Esophagus (tissue), 2 donors: ENCODE measurements at regions not wholly inside any gene's neighbourhood (a gene's known extent, or its start where the extent isn't known, plus 50 kb on each side); places are given as distances from the start of the nearest gene placed in this dataset.
A peak's percentile ranks its signal among the peaks of the same experiment; 100 is the strongest.
"Not testable (repeated sequence)": the region's sequence is repeated elsewhere in the genome, so short reads cannot be mapped to it uniquely, and the experiment has no call there.

ENCODE experiments used
- H3K27ac ChIP-seq, 2 donors: one replicate each; pipeline ENCODE4 v1.5.1; 2013; ENCODE audit warnings: low read depth in 2 of 2, mild to moderate bottlenecking in 2 of 2, inconsistent platforms in 1 of 2, low read length in 1 of 2, moderate library complexity in 1 of 2
- H3K27me3 ChIP-seq, 2 donors: one replicate each; pipeline ENCODE4 v1.6.1; 2013; ENCODE audit warnings: low read length in 2 of 2, control low read depth in 1 of 2, mild to moderate bottlenecking in 1 of 2; ENCODE audit not compliant: insufficient read depth in 2 of 2, control insufficient read depth in 1 of 2
- H3K36me3 ChIP-seq, 2 donors: one replicate each; pipeline ENCODE4 v1.6.1; 2013; ENCODE audit warnings: low read length in 1 of 2; ENCODE audit not compliant: control insufficient read depth in 2 of 2, insufficient read depth in 2 of 2
- H3K4me1 ChIP-seq, 2 donors: one replicate each; pipeline ENCODE4 v1.6.1; 2013; ENCODE audit warnings: low read length in 1 of 2; ENCODE audit not compliant: control insufficient read depth in 2 of 2, insufficient read depth in 2 of 2
- H3K4me3 ChIP-seq, 2 donors: one replicate each; pipeline ENCODE4 v1.5.1; 2013; ENCODE audit warnings: low read length in 2 of 2, mild to moderate bottlenecking in 2 of 2, low read depth in 1 of 2, moderate library complexity in 1 of 2
- H3K9me3 ChIP-seq, 2 donors: one replicate each; pipeline ENCODE4 v1.6.1; 2013; ENCODE audit warnings: mild to moderate bottlenecking in 2 of 2, low read depth in 1 of 2, low read length in 1 of 2, moderate library complexity in 1 of 2; ENCODE audit not compliant: control insufficient read depth in 2 of 2, insufficient read depth in 1 of 2
- WGBS, 2 donors: extraction: QIAGEN DNeasy Blood & Tissue Kit; methylation state at CpG; one replicate each; pipeline ENCODE4 v1.1.7; 2013; 5-methylcytosine and 5-hydroxymethylcytosine counted together
- donor health status: healthy with polysubstance abuse.
- donor health status: Bipolar disorder and iron deficiency.

- Histone ChIP-seq H3K27me3 (no peaks in the 10 kb centered on the region), H3K36me3 (no peaks in the 10 kb centered on the region), H3K4me1 (peaks cover 0 to 2% of the 10 kb centered on the region in 2 donors), H3K9me3 (no peaks in the 10 kb centered on the region), H3K4me3 (no peak overlapping the region), H3K27ac (no peak overlapping the region)
- 82 to 86% methylated on average over 8 of the region's 8 CpGs for WGBS, 2 donors
Observed at GRCh38 chr1:234836776-234837357, 226.9 kb upstream of the IRF2BP2 start.

DNA sequence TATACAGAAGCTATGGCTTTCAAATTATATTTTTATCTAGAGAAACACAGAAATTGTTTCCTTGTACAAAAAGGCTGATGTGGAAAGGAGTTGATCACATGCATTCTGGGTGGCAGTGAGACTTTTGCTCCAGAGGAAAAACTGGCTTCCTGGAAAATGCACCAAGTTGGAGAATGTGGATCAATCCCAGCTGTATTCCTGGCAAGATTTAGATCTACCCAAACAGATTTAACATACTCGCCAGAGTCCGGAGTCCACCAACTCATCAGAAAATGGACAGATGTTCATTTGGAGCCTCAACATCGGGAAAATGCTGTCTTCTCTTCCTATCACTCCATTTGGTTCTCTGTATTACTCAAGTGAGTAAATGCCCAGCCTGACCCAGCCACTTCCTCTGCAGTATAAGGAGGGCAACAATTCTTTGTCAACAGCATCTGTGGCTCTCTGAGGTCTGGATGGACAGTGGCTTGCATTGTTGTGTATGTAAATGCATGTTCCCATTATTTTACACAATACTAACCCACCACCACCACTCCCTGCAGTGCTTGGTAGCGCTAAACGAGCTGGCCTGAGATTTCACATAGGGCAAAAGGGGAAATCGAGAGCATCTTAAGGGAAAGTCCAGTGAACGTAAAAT lies 226.2 kb upstream of the IRF2BP2 start:
- no peaks in the 10 kb centered on the region for H3K27me3 ChIP-seq
- no peaks in the 10 kb centered on the region for H3K36me3 ChIP-seq
- H3K4me3 ChIP-seq: no peak overlapping the region
- peaks cover 0 to 2% of the 10 kb centered on the region in 2 donors for H3K4me1 ChIP-seq
- no peak overlapping the region for H3K27ac ChIP-seq
- WGBS, 2 donors: 77 to 88% methylated on average over 7 of the region's 7 CpGs
- H3K9me3 ChIP-seq: no peaks in the 10 kb centered on the region

- 74 to 80% methylated on average over 2 of the region's 2 CpGs for WGBS, 2 donors
- H3K36me3 ChIP-seq: no peaks in the 10 kb centered on the region
- no peaks in the 10 kb centered on the region for H3K27me3 ChIP-seq
- no peaks in the 10 kb centered on the region for H3K4me1 ChIP-seq
- no peaks in the 10 kb centered on the region for H3K9me3 ChIP-seq
- no peak overlapping the region for H3K4me3 ChIP-seq
- no peak overlapping the region for H3K27ac ChIP-seq
Observed at GRCh38 chr1:234835239-234835638, 225.3 kb upstream of the IRF2BP2 start.

DNA sequence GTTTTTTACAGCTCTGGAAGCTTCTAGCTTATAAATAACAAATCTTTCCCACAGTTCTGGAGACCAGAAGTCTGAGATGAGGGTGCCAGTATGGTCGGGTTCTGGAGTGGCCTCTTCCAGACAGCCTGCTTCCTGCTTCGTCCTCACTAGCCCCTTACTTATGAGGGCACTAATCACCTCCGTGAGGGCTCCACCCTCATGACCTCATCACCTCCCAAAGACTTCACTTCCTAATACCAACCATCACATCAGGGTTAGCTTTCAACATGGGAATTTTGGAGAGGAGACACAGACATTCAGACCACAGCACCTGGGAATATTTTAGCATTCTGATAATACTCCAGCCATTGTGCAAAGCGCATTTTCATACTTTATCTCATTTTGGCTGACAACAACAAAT lies 223.7 kb upstream of the IRF2BP2 start:
- H3K9me3 ChIP-seq: no peaks in the 10 kb centered on the region
- no peak overlapping the region for H3K4me3 ChIP-seq
- H3K36me3 ChIP-seq: no peaks in the 10 kb centered on the region
- H3K4me1 ChIP-seq: no peaks in the 10 kb centered on the region
- WGBS, 2 donors: 92 to 93% methylated on average over 4 of the region's 4 CpGs
- no peaks in the 10 kb centered on the region for H3K27me3 ChIP-seq
- H3K27ac ChIP-seq: no peak overlapping the region

- H3K4me3 ChIP-seq: no peak overlapping the region
- H3K9me3 ChIP-seq: no peaks in the 10 kb centered on the region
- WGBS, 2 donors: 92 to 95% methylated on average over 4 of the region's 4 CpGs
- no peaks in the 10 kb centered on the region for H3K27me3 ChIP-seq
- H3K4me1 ChIP-seq: no peaks in the 10 kb centered on the region
- no peak overlapping the region for H3K27ac ChIP-seq
- H3K36me3 ChIP-seq: no peaks in the 10 kb centered on the region
Observed at GRCh38 chr1:234833118-234833517, 223.1 kb upstream of the IRF2BP2 start.

- Histone ChIP-seq H3K4me3 (no peak overlapping the region), H3K4me1 (peaks cover 0 to 2% of the 10 kb centered on the region in 2 donors), H3K27ac (peak overlapping the region in 1 of 2 donors; percentile 16), H3K9me3 (no peaks in the 10 kb centered on the region), H3K27me3 (no peaks in the 10 kb centered on the region), H3K36me3 (no peaks in the 10 kb centered on the region)
- 80 to 84% methylated on average over 7 of the region's 7 CpGs for WGBS, 2 donors
Observed at GRCh38 chr1:234827656-234828055, 217.7 kb upstream of the IRF2BP2 start.

- H3K4me3 ChIP-seq: no peak overlapping the region
- H3K4me1 ChIP-seq: peaks cover 0 to 2% of the 10 kb centered on the region in 2 donors
- no peaks in the 10 kb centered on the region for H3K9me3 ChIP-seq
- no peaks in the 10 kb centered on the region for H3K36me3 ChIP-seq
- H3K27me3 ChIP-seq: no peaks in the 10 kb centered on the region
- no peak overlapping the region for H3K27ac ChIP-seq
- WGBS, 2 donors: 88 to 98% methylated on average over 1 of the region's 1 CpG
Observed at GRCh38 chr1:234827181-234827580, 217.2 kb upstream of the IRF2BP2 start.

DNA sequence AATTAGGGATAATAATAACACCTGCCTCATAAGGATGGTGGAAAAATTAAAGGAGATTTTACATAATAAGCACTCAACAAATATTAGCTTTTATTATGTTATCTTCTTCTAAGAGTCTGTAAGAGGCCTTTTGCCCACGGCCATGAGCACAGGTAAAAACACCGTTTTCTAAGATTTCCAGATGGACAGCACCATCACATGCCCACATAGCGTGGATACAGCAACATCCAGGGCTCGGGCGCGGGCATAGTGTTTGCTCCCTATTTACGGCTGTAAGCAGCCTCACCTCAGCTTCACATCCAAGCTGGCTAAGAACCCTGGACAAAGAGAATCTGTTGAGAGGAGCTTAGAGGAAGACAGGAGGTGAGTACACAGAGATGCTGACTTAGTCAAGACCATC lies 216.4 kb upstream of the IRF2BP2 start:
- WGBS, 2 donors: 86 to 87% methylated on average over 7 of the region's 7 CpGs
- H3K4me1 ChIP-seq: peaks cover 0 to 2% of the 10 kb centered on the region in 2 donors
- H3K27me3 ChIP-seq: no peaks in the 10 kb centered on the region
- H3K36me3 ChIP-seq: no peaks in the 10 kb centered on the region
- H3K9me3 ChIP-seq: no peaks in the 10 kb centered on the region
- no peak overlapping the region for H3K4me3 ChIP-seq
- H3K27ac ChIP-seq: no peak overlapping the region

DNA sequence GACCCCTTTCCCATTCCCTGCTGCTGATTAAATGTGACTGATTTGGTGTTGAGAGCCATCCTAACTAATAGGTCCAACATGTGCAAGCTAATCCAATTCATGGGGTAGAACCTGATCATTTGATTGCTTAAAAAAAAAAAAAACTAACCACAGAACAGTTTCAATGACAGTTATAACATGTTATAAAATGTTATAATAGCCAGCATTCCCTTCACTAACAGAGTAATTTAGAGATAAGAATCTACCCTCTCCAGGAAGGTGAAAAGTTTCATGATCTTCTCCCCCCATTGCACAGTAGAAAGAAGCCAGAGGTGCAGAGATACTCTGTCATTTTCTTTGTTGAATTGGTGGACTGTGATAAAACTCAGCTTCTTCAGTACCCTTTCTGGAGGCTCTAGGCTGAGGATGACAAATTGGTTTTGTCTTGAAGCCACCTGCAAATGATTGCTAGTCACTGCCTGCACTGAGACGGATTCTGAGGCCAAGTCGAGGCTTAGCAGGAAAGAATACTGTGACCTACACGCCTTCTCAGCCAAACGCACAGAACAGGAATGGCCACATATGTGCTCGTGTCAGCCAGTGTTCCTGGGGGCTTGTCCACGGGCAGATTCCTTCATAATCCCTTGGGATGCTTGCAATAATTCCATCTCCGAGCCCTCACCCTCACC lies 215.7 kb upstream of the IRF2BP2 start:
- peaks cover 0 to 2% of the 10 kb centered on the region in 2 donors for H3K4me1 ChIP-seq
- 42 to 47% methylated on average over 7 of the region's 7 CpGs for WGBS, 2 donors
- no peaks in the 10 kb centered on the region for H3K27me3 ChIP-seq
- no peaks in the 10 kb centered on the region for H3K36me3 ChIP-seq
- no peaks in the 10 kb centered on the region for H3K9me3 ChIP-seq
- no peak overlapping the region for H3K27ac ChIP-seq
- H3K4me3 ChIP-seq: no peak overlapping the region

- H3K27me3 ChIP-seq, H3K27ac ChIP-seq, H3K36me3 ChIP-seq, H3K9me3 ChIP-seq, H3K4me3 ChIP-seq, H3K4me1 ChIP-seq: not testable (repeated sequence)
- WGBS, 2 donors: 87% methylated on average over 7 of the region's 7 CpGs
Observed at GRCh38 chr1:234824836-234825235, 214.9 kb upstream of the IRF2BP2 start.
